Ishikawa (cell line): ENCODE measurements at regions not wholly inside any gene's neighbourhood (a gene's known extent, or its start where the extent isn't known, plus 50 kb on each side); places are given as distances from the start of the nearest gene placed in this dataset.

Source experiments
- CEBPB ChIP-seq: IDR thresholded peaks from 2 replicates; pipeline ENCODE4 v1.6.1; 2012
- CREB1 ChIP-seq: IDR thresholded peaks from 2 replicates; pipeline ENCODE4 v1.6.1; 2012; ENCODE audit warnings: low read depth
- EGR1 ChIP-seq: IDR thresholded peaks from 2 replicates; pipeline ENCODE4 v1.6.1; 2012
- EP300 ChIP-seq: IDR thresholded peaks from 2 replicates; pipeline ENCODE4 v1.6.1; 2012; ENCODE audit warnings: borderline replicate concordance
- MAX ChIP-seq: IDR thresholded peaks from 2 replicates; pipeline ENCODE4 v1.6.1; 2012
- RAD21 ChIP-seq: IDR thresholded peaks from 2 replicates; pipeline ENCODE4 v1.6.1; 2012; ENCODE audit warnings: low read depth
- REST ChIP-seq: IDR thresholded peaks from 2 replicates; pipeline ENCODE4 v1.6.1; 2012; ENCODE audit warnings: low read depth, mild to moderate bottlenecking
- TAF1 ChIP-seq: IDR thresholded peaks from 2 replicates; pipeline ENCODE4 v1.6.1; 2012; ENCODE audit warnings: low read depth, mild to moderate bottlenecking
- TEAD4 ChIP-seq: IDR thresholded peaks from 2 replicates; pipeline ENCODE4 v1.6.1; 2012
- YY1 ChIP-seq: IDR thresholded peaks from 2 replicates; pipeline ENCODE4 v1.6.1; 2012; ENCODE audit warnings: low read depth
- TF ChIP-seq, protein P1 (sequence below): IDR thresholded peaks from 2 replicates; pipeline ENCODE4 v1.6.1; 2012

- TF ChIP-seq RAD21, result no peak
- TF ChIP-seq, protein P1, sequence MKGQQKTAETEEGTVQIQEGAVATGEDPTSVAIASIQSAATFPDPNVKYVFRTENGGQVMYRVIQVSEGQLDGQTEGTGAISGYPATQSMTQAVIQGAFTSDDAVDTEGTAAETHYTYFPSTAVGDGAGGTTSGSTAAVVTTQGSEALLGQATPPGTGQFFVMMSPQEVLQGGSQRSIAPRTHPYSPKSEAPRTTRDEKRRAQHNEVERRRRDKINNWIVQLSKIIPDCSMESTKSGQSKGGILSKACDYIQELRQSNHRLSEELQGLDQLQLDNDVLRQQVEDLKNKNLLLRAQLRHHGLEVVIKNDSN, result no peak
- TF ChIP-seq TAF1, result no peak
- TF ChIP-seq CREB1, result no peak
- TF ChIP-seq MAX, result no peak
- TF ChIP-seq EP300, result no peak
- TF ChIP-seq YY1, result no peak
- TF ChIP-seq CEBPB, result no peak
- TF ChIP-seq EGR1, result no peak
- no peak for TF ChIP-seq REST
- no peak for TF ChIP-seq TEAD4
These were observed 79.1 kb upstream of the MYCN start for GRCh38 chr2:15861172-15861822.
